Fibroblast of mammary gland (primary cell): ENCODE measurements at regions not wholly inside any gene's neighbourhood (a gene's known extent, or its start where the extent isn't known, plus 50 kb on each side); places are given as distances from the start of the nearest gene placed in this dataset.

ENCODE experiments used
- DNase-seq: peaks from one replicate; pipeline ENCODE4 v3.0.0-alpha.2; 2010; ENCODE audit warnings: low read depth
- H3K4me3 ChIP-seq: 2 replicates; pipeline ENCODE4 v1.5.1; 2011; ENCODE audit warnings: low read depth, mild to moderate bottlenecking, low read length, moderate library complexity; ENCODE audit not compliant: control insufficient read depth
- TF ChIP-seq, protein P1 (sequence below): conservative IDR thresholded peaks from 2 replicates; pipeline ENCODE4 v1.5.1; 2011; ENCODE audit warnings: low read depth, low read length, inconsistent platforms; ENCODE audit not compliant: control insufficient read depth, insufficient read depth

DNA sequence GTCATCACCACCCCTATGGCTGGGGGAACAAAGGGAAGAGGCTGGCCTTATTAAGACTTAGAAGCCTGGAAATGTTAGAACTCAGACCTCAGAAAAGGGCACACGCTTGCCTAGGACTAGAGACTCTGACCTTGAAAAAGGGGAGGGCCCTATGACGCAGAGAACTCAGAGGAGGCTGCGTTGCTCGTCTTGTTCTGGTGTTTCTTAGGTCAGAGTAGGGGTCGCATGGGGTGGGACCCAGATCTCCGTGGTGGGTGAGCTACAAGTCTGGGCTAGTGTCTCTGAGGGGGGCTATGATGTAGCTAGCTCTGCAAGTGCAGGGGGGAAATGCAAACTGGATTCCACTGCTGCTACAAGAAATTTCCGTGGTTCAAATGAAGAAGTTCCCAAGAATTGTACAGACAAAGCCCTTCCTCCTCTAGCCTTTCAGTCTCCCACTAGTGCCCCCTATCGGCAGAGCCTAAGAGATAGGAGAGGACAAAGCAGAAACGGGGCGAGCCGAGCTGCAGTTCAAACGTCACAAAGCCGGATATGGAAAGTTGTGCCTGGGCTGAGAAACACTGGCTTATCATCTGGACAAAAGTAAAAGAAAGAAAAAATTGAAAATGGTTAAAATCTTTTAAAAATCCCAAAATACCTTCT is 392.9 kb upstream of the ROBO2 start:
- DNase-seq, result no peak
- H3K4me3 ChIP-seq, result no peak overlapping the region
- TF ChIP-seq, protein P1, sequence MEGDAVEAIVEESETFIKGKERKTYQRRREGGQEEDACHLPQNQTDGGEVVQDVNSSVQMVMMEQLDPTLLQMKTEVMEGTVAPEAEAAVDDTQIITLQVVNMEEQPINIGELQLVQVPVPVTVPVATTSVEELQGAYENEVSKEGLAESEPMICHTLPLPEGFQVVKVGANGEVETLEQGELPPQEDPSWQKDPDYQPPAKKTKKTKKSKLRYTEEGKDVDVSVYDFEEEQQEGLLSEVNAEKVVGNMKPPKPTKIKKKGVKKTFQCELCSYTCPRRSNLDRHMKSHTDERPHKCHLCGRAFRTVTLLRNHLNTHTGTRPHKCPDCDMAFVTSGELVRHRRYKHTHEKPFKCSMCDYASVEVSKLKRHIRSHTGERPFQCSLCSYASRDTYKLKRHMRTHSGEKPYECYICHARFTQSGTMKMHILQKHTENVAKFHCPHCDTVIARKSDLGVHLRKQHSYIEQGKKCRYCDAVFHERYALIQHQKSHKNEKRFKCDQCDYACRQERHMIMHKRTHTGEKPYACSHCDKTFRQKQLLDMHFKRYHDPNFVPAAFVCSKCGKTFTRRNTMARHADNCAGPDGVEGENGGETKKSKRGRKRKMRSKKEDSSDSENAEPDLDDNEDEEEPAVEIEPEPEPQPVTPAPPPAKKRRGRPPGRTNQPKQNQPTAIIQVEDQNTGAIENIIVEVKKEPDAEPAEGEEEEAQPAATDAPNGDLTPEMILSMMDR, result no peak

GRCh38 chr3:76651784-76652183 is 388.1 kb upstream of the ROBO2 start:
- TF ChIP-seq, protein P1, result no peak
- DNase-seq, result no peak
- no peak overlapping the region for H3K4me3 ChIP-seq

DNA sequence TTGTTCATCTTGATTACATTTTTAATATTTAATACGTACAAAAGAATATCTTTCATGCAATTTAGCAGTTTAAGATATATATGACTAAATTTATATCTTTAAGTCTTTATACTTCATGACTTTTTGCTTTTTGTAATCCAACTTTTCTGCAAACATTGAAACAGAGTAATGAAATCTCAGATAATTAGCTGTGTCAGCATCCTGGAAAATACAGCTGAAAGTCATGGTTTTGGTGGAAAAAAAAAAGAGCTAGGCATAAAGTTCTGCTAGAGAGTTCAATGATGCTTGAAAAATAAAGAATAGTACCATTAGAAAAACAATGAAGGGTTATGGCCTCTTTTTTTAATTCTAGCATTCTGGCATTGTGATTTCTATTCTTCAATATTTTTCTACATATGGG is 387.4 kb upstream of the ROBO2 start:
- TF ChIP-seq, protein P1, result no peak
- H3K4me3 ChIP-seq, result no peak overlapping the region
- DNase-seq, result no peak

DNA sequence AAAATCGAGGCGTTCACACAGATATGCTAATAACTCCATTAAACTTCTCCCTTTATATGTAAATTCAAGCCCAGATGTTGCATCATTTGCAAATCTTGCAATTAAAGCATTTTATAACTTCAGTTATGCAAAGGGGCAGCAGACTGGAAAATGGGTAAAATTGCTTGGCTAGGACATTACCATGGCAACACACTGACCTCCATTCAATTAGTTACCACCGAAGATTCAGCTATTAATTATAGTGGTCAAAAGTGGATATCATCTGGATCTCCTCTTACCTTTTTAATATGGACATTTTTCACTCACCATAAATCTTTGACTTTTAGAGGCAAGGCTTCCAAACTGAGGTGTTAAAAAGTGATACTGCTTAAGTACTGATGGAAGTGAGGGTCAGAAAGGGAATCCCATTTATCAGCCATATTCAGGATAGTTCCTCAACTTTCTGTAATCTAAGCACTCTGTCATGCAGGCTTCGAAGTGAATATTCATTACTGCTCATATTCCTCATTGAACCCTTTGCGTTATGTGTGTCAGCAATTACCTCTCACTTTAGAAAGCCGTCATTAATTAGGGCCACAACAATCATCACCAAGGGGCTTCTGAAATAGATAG is 386.2 kb upstream of the ROBO2 start:
- no peak for DNase-seq
- no peak overlapping the region for H3K4me3 ChIP-seq
- TF ChIP-seq, protein P1, result no peak

- no peak for DNase-seq
- TF ChIP-seq, protein P1, result no peak
- H3K4me3 ChIP-seq, result no peak overlapping the region
These were observed 383.3 kb upstream of the ROBO2 start for GRCh38 chr3:76656531-76657070.

DNA sequence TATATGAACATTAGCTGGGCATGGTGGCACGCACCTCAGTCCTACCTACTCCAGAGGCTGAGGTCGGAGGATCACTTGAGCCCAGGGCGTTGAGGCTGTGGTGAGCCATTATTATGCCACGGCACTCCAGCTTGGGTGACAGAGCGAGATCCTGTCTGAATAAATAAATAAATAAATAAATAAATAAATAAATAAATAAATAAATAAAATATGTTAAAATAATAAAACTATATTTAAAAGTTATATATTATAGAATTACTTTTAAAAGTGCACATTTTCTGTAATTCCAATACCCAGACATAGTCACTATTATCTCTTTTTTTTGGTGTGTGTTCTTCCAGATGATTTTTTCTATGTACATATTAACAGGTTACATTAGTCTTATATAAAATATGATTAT is 382.0 kb upstream of the ROBO2 start:
- TF ChIP-seq, protein P1, result no peak
- H3K4me3 ChIP-seq, result no peak overlapping the region
- no peak for DNase-seq
